GM23338 (cell line): ENCODE measurements at regions not wholly inside any gene's neighbourhood (a gene's known extent, or its start where the extent isn't known, plus 50 kb on each side); places are given as distances from the start of the nearest gene placed in this dataset.

Source experiments
- ATAC-seq: fragments of 200-7000 bp; cut with Tn5 transposase; 3 replicates; pipeline ENCODE4 v1.9.1; 2020
- DNase-seq: peaks from one replicate; pipeline ENCODE4 v3.0.0-alpha.2; 2015; ENCODE audit warnings: low spot score
- H2AFZ ChIP-seq: fragments of 200-600 bp; sonication (generic); 2 replicates; pipeline ENCODE4 v1.8.0; 2016; ENCODE audit warnings: antibody characterized with exemption, mild to moderate bottlenecking, moderate library complexity
- H3F3A ChIP-seq: fragments of 200-600 bp; sonication (generic); replicated peaks from 2 replicates; pipeline ENCODE4 v1.8.0; 2017; ENCODE audit warnings: antibody characterized with exemption, mixed run types, low read depth
- H3K27ac ChIP-seq: fragments of 200-600 bp; sonication (generic); 2 replicates; pipeline ENCODE4 v1.6.1; 2016; ENCODE audit warnings: low read depth
- H3K27me3 ChIP-seq: fragments of 200-600 bp; sonication (generic); 2 replicates; pipeline ENCODE4 v1.8.0; 2016; ENCODE audit warnings: mild to moderate bottlenecking, mixed run types, moderate library complexity; ENCODE audit not compliant: insufficient read depth
- H3K36me3 ChIP-seq: fragments of 200-600 bp; sonication (generic); 2 replicates; pipeline ENCODE4 v1.8.0; 2016; ENCODE audit warnings: mild to moderate bottlenecking; ENCODE audit not compliant: insufficient read depth
- H3K4me1 ChIP-seq: fragments of 200-600 bp; sonication (generic); 2 replicates; pipeline ENCODE4 v1.8.0; 2016; ENCODE audit warnings: mild to moderate bottlenecking, moderate library complexity; ENCODE audit not compliant: insufficient read depth
- H3K4me2 ChIP-seq: fragments of 200-600 bp; sonication (generic); 2 replicates; pipeline ENCODE4 v1.7.1; 2017; ENCODE audit warnings: mixed run types
- H3K4me3 ChIP-seq: fragments of 200-600 bp; sonication (generic); 2 replicates; pipeline ENCODE4 v1.6.1; 2016; ENCODE audit warnings: mixed run types
- H3K79me2 ChIP-seq: fragments of 200-600 bp; sonication (generic); replicated peaks from 2 replicates; pipeline ENCODE4 v1.8.0; 2017; ENCODE audit warnings: mild to moderate bottlenecking; ENCODE audit not compliant: insufficient read depth
- H3K9me2 ChIP-seq: fragments of 200-600 bp; sonication (generic); 2 replicates; pipeline ENCODE4 v1.8.0; 2017; ENCODE audit not compliant: insufficient read depth
- H4K20me1 ChIP-seq: fragments of 200-600 bp; sonication (generic); replicated peaks from 2 replicates; pipeline ENCODE4 v1.8.0; 2017; ENCODE audit warnings: mild to moderate bottlenecking; ENCODE audit not compliant: insufficient read depth
- H3K27ac Mint-ChIP-seq: 2 replicates; pipeline ENCODE4 v1.8.0; 2020; ENCODE audit warnings: inconsistent platforms, mild to moderate bottlenecking, moderate library complexity, mixed read lengths
- H3K27me3 Mint-ChIP-seq: 3 replicates; pipeline ENCODE4 v1.8.0; 2022; ENCODE audit warnings: low read depth, mild to moderate bottlenecking, moderate library complexity, mixed read lengths, inconsistent platforms; ENCODE audit not compliant: insufficient read depth, poor library complexity
- H3K36me3 Mint-ChIP-seq: 3 replicates; pipeline ENCODE4 v1.8.0; 2021; ENCODE audit warnings: low read depth, mild to moderate bottlenecking, inconsistent platforms, moderate library complexity, mixed read lengths
- H3K4me1 Mint-ChIP-seq: 3 replicates; pipeline ENCODE4 v1.8.0; 2020; ENCODE audit warnings: mild to moderate bottlenecking, inconsistent platforms, mixed read lengths
- H3K4me3 Mint-ChIP-seq: 3 replicates; pipeline ENCODE4 v1.8.0; 2021; ENCODE audit warnings: moderate library complexity, mild to moderate bottlenecking, inconsistent platforms, mixed read lengths
- H3K9me3 Mint-ChIP-seq: 3 replicates; pipeline ENCODE4 v1.8.0; 2020; ENCODE audit warnings: moderate library complexity, mild to moderate bottlenecking, inconsistent platforms, mixed read lengths
- CREB1 ChIP-seq: fragments of 250-450 bp; sonication (Bioruptor Pico); IDR thresholded peaks from 2 replicates; pipeline ENCODE4 v1.5.0; 2020; ENCODE audit warnings: low read depth, mild to moderate bottlenecking, moderate library complexity
- CTCF ChIP-seq, 2 experiments: fragments of 200-600 bp in 1 of 2; sonication (generic) in 1 of 2; conservative IDR thresholded peaks; 2 replicates each; pipeline versions ENCODE4 v1.5.1 to v1.6.1; 2016 to 2017; ENCODE audit warnings: antibody characterized with exemption in 2 of 2, low read depth in 2 of 2, mild to moderate bottlenecking in 2 of 2, moderate library complexity in 1 of 2
- ETS1 ChIP-seq: IDR thresholded peaks from 2 replicates; pipeline ENCODE4 v1.6.1; 2016; ENCODE audit warnings: antibody characterized with exemption
- EZH2 ChIP-seq: fragments of 200-600 bp; sonication (generic); IDR thresholded peaks from one replicate; pipeline ENCODE4 v1.8.0; 2017; ENCODE audit warnings: antibody characterized with exemption, mild to moderate bottlenecking, low read depth; ENCODE audit not compliant: unreplicated experiment
- EZH2phosphoT487 ChIP-seq: fragments of 200-600 bp; sonication (generic); IDR thresholded peaks from one replicate; pipeline ENCODE4 v1.8.1; 2018; ENCODE audit warnings: antibody characterized with exemption; ENCODE audit not compliant: unreplicated experiment
- JUNB ChIP-seq: IDR thresholded peaks from one replicate; pipeline ENCODE4 v1.6.1; 2016; ENCODE audit warnings: antibody characterized with exemption; ENCODE audit not compliant: unreplicated experiment
- NANOG ChIP-seq: IDR thresholded peaks from 2 replicates; pipeline ENCODE4 v1.6.1; 2016; ENCODE audit warnings: antibody characterized with exemption, borderline replicate concordance
- POLR2AphosphoS5 ChIP-seq: IDR thresholded peaks from 2 replicates; pipeline ENCODE4 v1.6.1; 2016; ENCODE audit warnings: antibody characterized with exemption, low read depth
- REST ChIP-seq: IDR thresholded peaks from one replicate; pipeline ENCODE4 v1.6.1; 2018; ENCODE audit warnings: antibody characterized with exemption; ENCODE audit not compliant: unreplicated experiment
- STAT1 ChIP-seq: IDR thresholded peaks from one replicate; pipeline ENCODE4 v1.6.1; 2016; ENCODE audit warnings: antibody characterized with exemption; ENCODE audit not compliant: unreplicated experiment
- ZNF114 ChIP-seq: fragments of 250-450 bp; sonication (Bioruptor Pico); IDR thresholded peaks from 2 replicates; pipeline ENCODE4 v1.5.0; 2020; ENCODE audit warnings: mild to moderate bottlenecking, moderate library complexity
- ZNF331 ChIP-seq: fragments of 250-450 bp; sonication (Bioruptor Pico); IDR thresholded peaks from 2 replicates; pipeline ENCODE4 v1.5.0; 2020; ENCODE audit warnings: low read depth, mild to moderate bottlenecking, moderate library complexity
- ZNF462 ChIP-seq: fragments of 250-450 bp; sonication (Bioruptor Pico); IDR thresholded peaks from 2 replicates; pipeline ENCODE4 v1.5.0; 2020; ENCODE audit warnings: mild to moderate bottlenecking, moderate library complexity

GRCh38 chr7:152931633-152932032, 172.1 kb downstream of the ACTR3B start:
- ATAC-seq, result no peak
- no peaks in the 10 kb centered on the region for H4K20me1 ChIP-seq

More at GRCh38 chr7:152931633-152932032, 172.1 kb downstream of the ACTR3B start:
- no peak overlapping the region for H3K4me2 ChIP-seq
- H3K9me2 ChIP-seq, result peaks cover 9% of the 10 kb centered on the region
- H3K27ac Mint-ChIP-seq, result no peak overlapping the region
- no peak overlapping the region for H3K4me3 ChIP-seq
- H3K4me1 Mint-ChIP-seq, result peaks cover 16% of the 10 kb centered on the region
- H3K4me3 Mint-ChIP-seq, result no peak overlapping the region
- H3K4me1 ChIP-seq, result no peaks in the 10 kb centered on the region; the same call in 1 of the 2 replicates
- no peak for TF ChIP-seq CREB1 (CRISPR knock-in tag)
- TF ChIP-seq REST, result no peak
- no peak for TF ChIP-seq NANOG
- TF ChIP-seq POLR2AphosphoS5, result no peak
- no peak for TF ChIP-seq ZNF331 (CRISPR knock-in tag)
- TF ChIP-seq ZNF114, result no peak
- no peak for TF ChIP-seq CTCF (conservative IDR thresholded peaks at IDR 0.05; ENCODE audit: low read depth in 2 of 2)
- TF ChIP-seq EZH2phosphoT487, result no peak
- TF ChIP-seq EZH2, result no peak
- no peak for TF ChIP-seq JUNB
- TF ChIP-seq STAT1, result no peak
- TF ChIP-seq ETS1, result no peak
- TF ChIP-seq ZNF462 (CRISPR knock-in tag), result no peak
- H3F3A ChIP-seq, result no peaks in the 10 kb centered on the region
- H3K79me2 ChIP-seq, result no peaks in the 10 kb centered on the region
- no peak overlapping the region for H3K27ac ChIP-seq
- H3K27me3 ChIP-seq, result peaks cover 3% of the 10 kb centered on the region
- H3K36me3 Mint-ChIP-seq, result no peaks in the 10 kb centered on the region
- no peak overlapping the region for H2AFZ ChIP-seq
- no peak for DNase-seq
- no peaks in the 10 kb centered on the region; the same call in 2 of the 3 replicates for H3K9me3 Mint-ChIP-seq
- no peaks in the 10 kb centered on the region for H3K36me3 ChIP-seq
- H3K27me3 Mint-ChIP-seq, result no peaks in the 10 kb centered on the region
